Fibroblast of skin of right quadriceps (primary cell): ENCODE measurements at regions not wholly inside any gene's neighbourhood (a gene's known extent, or its start where the extent isn't known, plus 50 kb on each side); places are given as distances from the start of the nearest gene placed in this dataset.
"Not testable (repeated sequence)": the region's sequence is repeated elsewhere in the genome, so short reads cannot be mapped to it uniquely, and the experiment has no call there.

Experiments
- DNase-seq: peaks from one replicate; pipeline ENCODE4 v3.0.0-alpha.2; 2013

- DNase-seq: no peak
These were observed 357.6 kb upstream of the CDH10 start for GRCh38 chr5:25002371-25002770.

- DNase-seq: no peak
These were observed 355.0 kb upstream of the CDH10 start for GRCh38 chr5:24999732-25000131.

- DNase-seq: no peak
These were observed 353.9 kb upstream of the CDH10 start for GRCh38 chr5:24998641-24999040.

GRCh38 chr5:24986326-24986725 lies 341.5 kb upstream of the CDH10 start:
- DNase-seq: no peak

- DNase-seq: not testable (repeated sequence)
These were observed 333.8 kb upstream of the CDH10 start for GRCh38 chr5:24978552-24978951.

- DNase-seq: no peak
These were observed 318.8 kb upstream of the CDH10 start for GRCh38 chr5:24963611-24964010.

- no peak for DNase-seq
These were observed 278.6 kb upstream of the CDH10 start for GRCh38 chr5:24923400-24923799.

- DNase-seq: no peak
These were observed 273.9 kb upstream of the CDH10 start for GRCh38 chr5:24918676-24919075.

- DNase-seq: no peak
These were observed 272.1 kb upstream of the CDH10 start for GRCh38 chr5:24916863-24917262.

GRCh38 chr5:24909210-24909609 lies 264.4 kb upstream of the CDH10 start:
- no peak for DNase-seq

- DNase-seq: no peak
These were observed 261.9 kb upstream of the CDH10 start for GRCh38 chr5:24906689-24907088.

- peak; percentile 26 for DNase-seq
These were observed 260.3 kb upstream of the CDH10 start for GRCh38 chr5:24904981-24905517.

GRCh38 chr5:24899180-24899579 lies 254.4 kb upstream of the CDH10 start:
- DNase-seq: no peak

GRCh38 chr5:24864244-24864643 lies 219.5 kb upstream of the CDH10 start:
- DNase-seq: no peak

- DNase-seq: no peak
These were observed 217.3 kb upstream of the CDH10 start for GRCh38 chr5:24862117-24862516.

GRCh38 chr5:24855485-24855884 lies 210.7 kb upstream of the CDH10 start:
- no peak for DNase-seq

- no peak for DNase-seq
These were observed 210.1 kb upstream of the CDH10 start for GRCh38 chr5:24854850-24855249.

GRCh38 chr5:24854350-24854749 lies 209.6 kb upstream of the CDH10 start:
- no peak for DNase-seq

GRCh38 chr5:24850926-24851486 lies 206.2 kb upstream of the CDH10 start:
- DNase-seq: no peak

- no peak for DNase-seq
These were observed 204.4 kb upstream of the CDH10 start for GRCh38 chr5:24849210-24849609.

GRCh38 chr5:24831989-24832388 lies 187.2 kb upstream of the CDH10 start:
- DNase-seq: no peak

GRCh38 chr5:24823625-24824024 lies 178.8 kb upstream of the CDH10 start:
- no peak for DNase-seq

- no peak for DNase-seq
These were observed 175.1 kb upstream of the CDH10 start for GRCh38 chr5:24819841-24820240.

GRCh38 chr5:24817966-24818365 lies 173.2 kb upstream of the CDH10 start:
- no peak for DNase-seq

- DNase-seq: no peak
These were observed 171.4 kb upstream of the CDH10 start for GRCh38 chr5:24816206-24816605.
